ENCODE measurements at regions not wholly inside any gene's neighbourhood (a gene's known extent, or its start where the extent isn't known, plus 50 kb on each side); places are given as distances from the start of the nearest gene placed in this dataset.
A peak's percentile ranks its signal among the peaks of the same experiment; 100 is the strongest.

DNA sequence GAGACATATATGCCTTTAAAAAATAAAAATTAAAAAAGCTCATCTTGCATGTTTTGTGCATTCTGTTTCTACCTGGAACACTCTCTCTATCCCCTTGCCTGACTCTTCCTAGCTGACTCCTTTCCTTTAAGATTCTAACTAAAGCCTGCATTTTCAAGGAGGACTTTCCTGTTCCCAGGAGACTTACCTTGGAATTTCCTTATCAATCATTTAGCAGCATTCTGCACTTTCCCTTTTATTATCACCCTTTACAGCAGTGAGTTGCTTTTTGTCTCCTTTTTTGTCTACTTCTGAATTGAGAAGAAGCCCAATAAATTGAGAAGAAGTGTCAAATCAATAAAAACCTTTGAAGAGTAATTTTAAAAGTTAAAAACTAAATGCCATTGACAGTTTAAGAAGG, 142.2 kb upstream of the TMEM196 start:
- Histone ChIP-seq H3K79me1 (replicated peaks; ENCODE audit: low read length, poor library complexity, severe bottlenecking) (no peaks in the 10 kb centered on the region), H3K4me3 (ENCODE audit: insufficient read depth in 1 of 2, low read depth in 1 of 2, low read length in 2 of 2) (no peak overlapping the region), H3K36me3 (ENCODE audit: control insufficient read depth in 1 of 2, insufficient read depth in 2 of 2, low read depth in 1 of 2, low read length in 2 of 2) (no peaks in the 10 kb centered on the region), H3K4me1 (ENCODE audit: control insufficient read depth, insufficient read depth, low read depth, low read length) (peaks cover 1% of the 10 kb centered on the region), H2BK120ac (ENCODE audit: low read depth, low read length) (no peak overlapping the region), H3K23ac (ENCODE audit: low read length in 2 of 2) (no peak overlapping the region), H2AK5ac (ENCODE audit: low read length, severe bottlenecking) (no peak overlapping the region), H2BK12ac (ENCODE audit: low read length in 2 of 2) (no peak overlapping the region), H3K14ac (ENCODE audit: low read length in 2 of 2) (no peak overlapping the region), H2AFZ (ENCODE audit: low read depth, low read length) (no peak overlapping the region), H3K27me3 (ENCODE audit: control insufficient read depth in 1 of 2, insufficient read depth in 1 of 2, low read length in 2 of 2) (no peaks in the 10 kb centered on the region), H3K27ac (ENCODE audit: low read length, poor library complexity, severe bottlenecking) (peak overlapping the region; percentile 64), H2BK15ac (ENCODE audit: low read depth, poor library complexity, severe bottlenecking) (no peak overlapping the region), H3K4ac (ENCODE audit: low read depth in 1 of 2, low read length in 2 of 2) (no peak overlapping the region), H2BK5ac (ENCODE audit: low read depth, low read length, poor library complexity, severe bottlenecking) (no peak overlapping the region), H3K9me3 (ENCODE audit: control insufficient read depth, low read length) (peaks cover 1% of the 10 kb centered on the region), H3K4me2 (ENCODE audit: low read length, poor library complexity, severe bottlenecking) (no peak overlapping the region), H4K8ac (ENCODE audit: low read length) (no peak overlapping the region), H3K18ac (ENCODE audit: low read depth in 1 of 2, low read length in 2 of 2) (no peak overlapping the region), H3K9ac (ENCODE audit: low read length) (no peak overlapping the region), H4K91ac (ENCODE audit: low read length) (no peak overlapping the region)
- no peak for DNase-seq

DNA sequence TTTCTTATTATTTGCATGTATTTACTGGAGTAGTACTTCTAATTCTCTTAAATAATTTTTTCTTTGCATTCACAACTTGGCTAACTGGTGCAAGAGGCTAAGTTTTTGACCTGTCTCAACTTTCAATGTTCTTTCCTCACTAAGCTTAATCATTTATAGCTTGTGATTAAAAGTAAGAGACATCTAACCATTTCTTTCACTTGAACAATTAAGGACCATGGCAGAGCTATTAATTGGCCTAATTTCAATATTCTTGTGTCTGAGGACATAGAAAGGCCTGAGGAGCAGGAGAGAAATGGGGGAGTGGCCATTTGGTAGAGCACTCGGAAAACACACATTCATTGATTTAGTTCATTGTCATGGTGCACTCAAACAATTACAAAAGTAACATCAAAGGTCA, 141.4 kb upstream of the TMEM196 start:
- Histone ChIP-seq H2AFZ (ENCODE audit: low read depth, low read length) (no peak overlapping the region), H3K4me1 (ENCODE audit: control insufficient read depth, insufficient read depth, low read depth, low read length) (no peaks in the 10 kb centered on the region), H2AK5ac (ENCODE audit: low read length, severe bottlenecking) (no peak overlapping the region), H4K91ac (ENCODE audit: low read length) (no peak overlapping the region), H3K4ac (ENCODE audit: low read depth in 1 of 2, low read length in 2 of 2) (no peak overlapping the region), H4K8ac (ENCODE audit: low read length) (no peak overlapping the region), H2BK15ac (ENCODE audit: low read depth, poor library complexity, severe bottlenecking) (no peak overlapping the region), H2BK12ac (ENCODE audit: low read length in 2 of 2) (no peak overlapping the region), H3K9me3 (ENCODE audit: control insufficient read depth, low read length) (peaks cover 2% of the 10 kb centered on the region), H3K9ac (ENCODE audit: low read length) (no peak overlapping the region), H3K14ac (ENCODE audit: low read length in 2 of 2) (no peak overlapping the region), H2BK5ac (ENCODE audit: low read depth, low read length, poor library complexity, severe bottlenecking) (no peak overlapping the region), H3K18ac (ENCODE audit: low read depth in 1 of 2, low read length in 2 of 2) (no peak overlapping the region), H3K27ac (ENCODE audit: low read length, poor library complexity, severe bottlenecking) (no peak overlapping the region), H3K4me2 (ENCODE audit: low read length, poor library complexity, severe bottlenecking) (no peak overlapping the region), H3K79me1 (replicated peaks; ENCODE audit: low read length, poor library complexity, severe bottlenecking) (no peaks in the 10 kb centered on the region), H3K4me3 (ENCODE audit: insufficient read depth in 1 of 2, low read depth in 1 of 2, low read length in 2 of 2) (no peak overlapping the region), H3K27me3 (ENCODE audit: control insufficient read depth in 1 of 2, insufficient read depth in 1 of 2, low read length in 2 of 2) (no peaks in the 10 kb centered on the region), H3K36me3 (ENCODE audit: control insufficient read depth in 1 of 2, insufficient read depth in 2 of 2, low read depth in 1 of 2, low read length in 2 of 2) (no peaks in the 10 kb centered on the region), H2BK120ac (ENCODE audit: low read depth, low read length) (no peak overlapping the region), H3K23ac (ENCODE audit: low read length in 2 of 2) (no peak overlapping the region)
- DNase-seq: no peak
- WGBS: no CpG with 5 or more reads among the region's 1 CpG

DNA sequence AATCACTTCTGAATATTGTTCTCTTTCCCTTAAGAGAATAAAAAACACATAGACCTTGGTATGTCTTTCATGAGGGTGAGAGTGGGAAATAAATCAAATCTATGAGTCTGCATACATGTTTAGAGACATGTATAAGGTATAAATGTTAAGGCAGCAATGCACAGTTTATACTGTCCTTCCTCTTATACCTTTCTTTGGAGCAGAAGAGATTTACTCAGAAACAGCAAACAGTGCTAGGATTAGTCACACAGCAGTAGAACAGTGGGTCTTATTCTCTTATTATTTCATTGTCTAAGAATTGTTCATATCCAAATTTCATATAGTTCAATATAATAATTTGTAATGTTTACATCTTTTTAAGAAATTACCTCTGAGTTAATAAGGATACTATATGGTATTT, 126.7 kb upstream of the TMEM196 start:
- peak overlapping the region; percentile 39 for H3K27ac ChIP-seq (ENCODE audit: low read length, poor library complexity, severe bottlenecking)
- no peaks in the 10 kb centered on the region for H3K9me3 ChIP-seq (ENCODE audit: control insufficient read depth, low read length)
- H2AFZ ChIP-seq (ENCODE audit: low read depth, low read length): no peak overlapping the region
- H2AK5ac ChIP-seq (ENCODE audit: low read length, severe bottlenecking): no peak overlapping the region
- H4K8ac ChIP-seq (ENCODE audit: low read length): no peak overlapping the region
- H3K4me2 ChIP-seq (ENCODE audit: low read length, poor library complexity, severe bottlenecking): no peak overlapping the region
- no peak overlapping the region for H2BK15ac ChIP-seq (ENCODE audit: low read depth, poor library complexity, severe bottlenecking)
- DNase-seq: no peak
- no peak overlapping the region for H4K91ac ChIP-seq (ENCODE audit: low read length)
- no peaks in the 10 kb centered on the region for H3K4me1 ChIP-seq (ENCODE audit: control insufficient read depth, insufficient read depth, low read depth, low read length)
- no peaks in the 10 kb centered on the region for H3K27me3 ChIP-seq (ENCODE audit: control insufficient read depth in 1 of 2, insufficient read depth in 1 of 2, low read length in 2 of 2)
- H2BK120ac ChIP-seq (ENCODE audit: low read depth, low read length): no peak overlapping the region
- H3K9ac ChIP-seq (ENCODE audit: low read length): peak overlapping the region; percentile 15
- H3K23ac ChIP-seq (ENCODE audit: low read length in 2 of 2): no peak overlapping the region
- H3K14ac ChIP-seq (ENCODE audit: low read length in 2 of 2): no peak overlapping the region
- no peak overlapping the region for H3K4ac ChIP-seq (ENCODE audit: low read depth in 1 of 2, low read length in 2 of 2)
- no peak overlapping the region for H2BK5ac ChIP-seq (ENCODE audit: low read depth, low read length, poor library complexity, severe bottlenecking)
- H3K18ac ChIP-seq (ENCODE audit: low read depth in 1 of 2, low read length in 2 of 2): no peak overlapping the region
- no peaks in the 10 kb centered on the region for H3K36me3 ChIP-seq (ENCODE audit: control insufficient read depth in 1 of 2, insufficient read depth in 2 of 2, low read depth in 1 of 2, low read length in 2 of 2)
- H3K79me1 ChIP-seq (replicated peaks; ENCODE audit: low read length, poor library complexity, severe bottlenecking): no peaks in the 10 kb centered on the region
- H3K4me3 ChIP-seq (ENCODE audit: insufficient read depth in 1 of 2, low read depth in 1 of 2, low read length in 2 of 2): no peak overlapping the region
- no peak overlapping the region for H2BK12ac ChIP-seq (ENCODE audit: low read length in 2 of 2)

GRCh38 chr7:19899529-19899928, 126.1 kb upstream of the TMEM196 start:
- no peak overlapping the region for H2BK15ac ChIP-seq (ENCODE audit: low read depth, poor library complexity, severe bottlenecking)
- H3K4me1 ChIP-seq (ENCODE audit: control insufficient read depth, insufficient read depth, low read depth, low read length): no peaks in the 10 kb centered on the region
- peak overlapping the region; percentile 39 for H3K27ac ChIP-seq (ENCODE audit: low read length, poor library complexity, severe bottlenecking)
- no peak overlapping the region for H4K91ac ChIP-seq (ENCODE audit: low read length)
- H2BK120ac ChIP-seq (ENCODE audit: low read depth, low read length): no peak overlapping the region
- no peak overlapping the region for H3K9ac ChIP-seq (ENCODE audit: low read length)
- no peak overlapping the region for H3K4me2 ChIP-seq (ENCODE audit: low read length, poor library complexity, severe bottlenecking)
- H3K9me3 ChIP-seq (ENCODE audit: control insufficient read depth, low read length): no peaks in the 10 kb centered on the region
- no peak overlapping the region for H3K23ac ChIP-seq (ENCODE audit: low read length in 2 of 2)
- no peaks in the 10 kb centered on the region for H3K79me1 ChIP-seq (replicated peaks; ENCODE audit: low read length, poor library complexity, severe bottlenecking)
- DNase-seq: no peak
- no peaks in the 10 kb centered on the region for H3K27me3 ChIP-seq (ENCODE audit: control insufficient read depth in 1 of 2, insufficient read depth in 1 of 2, low read length in 2 of 2)
- WGBS: 100% methylated on average over 1 of the region's 3 CpGs
- H2BK12ac ChIP-seq (ENCODE audit: low read length in 2 of 2): no peak overlapping the region
- H3K4me3 ChIP-seq (ENCODE audit: insufficient read depth in 1 of 2, low read depth in 1 of 2, low read length in 2 of 2): no peak overlapping the region
- H3K14ac ChIP-seq (ENCODE audit: low read length in 2 of 2): no peak overlapping the region
- no peak overlapping the region for H3K4ac ChIP-seq (ENCODE audit: low read depth in 1 of 2, low read length in 2 of 2)
- H2AK5ac ChIP-seq (ENCODE audit: low read length, severe bottlenecking): no peak overlapping the region
- no peak overlapping the region for H3K18ac ChIP-seq (ENCODE audit: low read depth in 1 of 2, low read length in 2 of 2)
- H3K36me3 ChIP-seq (ENCODE audit: control insufficient read depth in 1 of 2, insufficient read depth in 2 of 2, low read depth in 1 of 2, low read length in 2 of 2): no peaks in the 10 kb centered on the region
- H2BK5ac ChIP-seq (ENCODE audit: low read depth, low read length, poor library complexity, severe bottlenecking): no peak overlapping the region
- H2AFZ ChIP-seq (ENCODE audit: low read depth, low read length): no peak overlapping the region
- no peak overlapping the region for H4K8ac ChIP-seq (ENCODE audit: low read length)

Data from mesenchymal stem cell (in vitro differentiated cells and primary cell).